A549 (cell line): ENCODE measurements at regions not wholly inside any gene's neighbourhood (a gene's known extent, or its start where the extent isn't known, plus 50 kb on each side); places are given as distances from the start of the nearest gene placed in this dataset.
"Not testable (repeated sequence)": the region's sequence is repeated elsewhere in the genome, so short reads cannot be mapped to it uniquely, and the experiment has no call there.

Source experiments
- CBX8 ChIP-seq: fragments of 200-600 bp; sonication (generic); IDR thresholded peaks from 2 replicates; pipeline ENCODE4 v1.6.1; 2016
- POLR2A ChIP-seq: IDR thresholded peaks from 2 replicates; pipeline ENCODE4 v1.6.1; 2012; ENCODE audit warnings: mild to moderate bottlenecking, low read length
- REST ChIP-seq: fragments of 200-600 bp; sonication (generic); IDR thresholded peaks from 2 replicates; pipeline ENCODE4 v1.6.1; 2016; ENCODE audit warnings: antibody characterized with exemption, mild to moderate bottlenecking, moderate library complexity

GRCh38 chr18:60013148-60013547 lies 113.4 kb downstream of the PMAIP1 start:
- not testable (repeated sequence) for TF ChIP-seq REST, POLR2A, CBX8
